GM12892 (cell line): ENCODE measurements at regions not wholly inside any gene's neighbourhood (a gene's known extent, or its start where the extent isn't known, plus 50 kb on each side); places are given as distances from the start of the nearest gene placed in this dataset.

Experiments
- POLR2A ChIP-seq: IDR thresholded peaks from 2 replicates; pipeline ENCODE4 v1.6.1; 2011; ENCODE audit warnings: low read depth, low read length, control low read depth
- POLR2AphosphoS5 ChIP-seq: IDR thresholded peaks from 2 replicates; pipeline ENCODE4 v1.6.1; 2011; ENCODE audit warnings: low read depth, low read length, control low read depth
- TAF1 ChIP-seq: IDR thresholded peaks from 2 replicates; pipeline ENCODE4 v1.6.1; 2011; ENCODE audit warnings: low read depth, mild to moderate bottlenecking, control low read depth, low read length, borderline replicate concordance

DNA sequence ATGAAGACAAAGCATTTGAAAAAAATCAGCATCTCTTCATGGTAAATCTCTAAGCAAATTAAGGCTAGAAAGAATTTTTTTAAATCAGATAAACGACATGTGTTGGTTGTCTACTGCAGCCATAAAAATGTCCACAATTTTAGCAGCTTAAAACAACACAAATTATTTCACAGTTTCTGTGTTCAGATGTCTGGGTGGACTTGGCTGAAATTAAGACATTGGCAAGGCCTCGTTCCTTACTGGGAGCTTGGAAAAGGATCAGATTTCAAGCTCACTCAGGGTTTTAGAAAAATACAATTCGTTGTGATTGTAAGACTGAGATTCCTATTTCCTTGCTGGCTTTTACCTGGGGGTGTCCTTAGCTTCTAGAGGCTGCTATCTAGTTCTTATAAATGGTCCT is 1470.6 kb downstream of the PCDH19 start:
- TF ChIP-seq POLR2A (no peak), POLR2AphosphoS5 (no peak), TAF1 (no peak)
